Cardiac fibroblast (primary cell): ENCODE measurements at regions not wholly inside any gene's neighbourhood (a gene's known extent, or its start where the extent isn't known, plus 50 kb on each side); places are given as distances from the start of the nearest gene placed in this dataset.
"Not testable (repeated sequence)": the region's sequence is repeated elsewhere in the genome, so short reads cannot be mapped to it uniquely, and the experiment has no call there.

Experiments used
- DNase-seq, 2 donors: peaks; one replicate each; pipeline versions ENCODE4 v3.0.0 to v3.0.0-alpha.2; 2010; ENCODE audit warnings: low read depth in 2 of 2
- H3K4me3 ChIP-seq, 2 donors: replicated peaks in 1 of 2; 1 replicate in 1 of 2; 2 replicates in 1 of 2; pipeline ENCODE4 v1.5.1; 2011; ENCODE audit warnings: low read depth in 2 of 2, low read length in 2 of 2, mild to moderate bottlenecking in 2 of 2, moderate library complexity in 1 of 2
- TF ChIP-seq, protein P1 (sequence below): IDR thresholded peaks from one replicate; pipeline ENCODE4 v1.5.1; 2011; ENCODE audit warnings: low read depth, mild to moderate bottlenecking, low read length, inconsistent platforms

DNA sequence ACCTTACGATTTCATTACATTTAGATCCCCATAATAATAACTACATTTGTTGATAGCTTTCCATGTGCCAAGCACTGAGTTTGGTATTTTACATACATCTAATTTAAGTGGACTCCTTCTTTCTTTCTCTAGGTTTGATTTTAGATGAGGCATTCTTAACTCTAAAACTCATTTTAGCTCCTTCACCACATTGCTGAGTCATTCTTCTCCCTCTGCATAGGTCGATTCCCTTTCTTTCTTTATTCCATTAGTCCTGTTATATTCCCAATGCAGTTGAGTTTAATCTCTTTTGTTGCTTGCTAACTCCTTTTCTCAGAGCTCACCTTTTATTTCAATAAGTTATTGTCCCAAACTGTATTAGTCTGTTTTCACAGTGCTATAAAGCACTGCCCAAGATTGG, 329.8 kb downstream of the TAF11L14 start:
- no peak for DNase-seq
- no peak overlapping the region for H3K4me3 ChIP-seq
- TF ChIP-seq, protein P1, sequence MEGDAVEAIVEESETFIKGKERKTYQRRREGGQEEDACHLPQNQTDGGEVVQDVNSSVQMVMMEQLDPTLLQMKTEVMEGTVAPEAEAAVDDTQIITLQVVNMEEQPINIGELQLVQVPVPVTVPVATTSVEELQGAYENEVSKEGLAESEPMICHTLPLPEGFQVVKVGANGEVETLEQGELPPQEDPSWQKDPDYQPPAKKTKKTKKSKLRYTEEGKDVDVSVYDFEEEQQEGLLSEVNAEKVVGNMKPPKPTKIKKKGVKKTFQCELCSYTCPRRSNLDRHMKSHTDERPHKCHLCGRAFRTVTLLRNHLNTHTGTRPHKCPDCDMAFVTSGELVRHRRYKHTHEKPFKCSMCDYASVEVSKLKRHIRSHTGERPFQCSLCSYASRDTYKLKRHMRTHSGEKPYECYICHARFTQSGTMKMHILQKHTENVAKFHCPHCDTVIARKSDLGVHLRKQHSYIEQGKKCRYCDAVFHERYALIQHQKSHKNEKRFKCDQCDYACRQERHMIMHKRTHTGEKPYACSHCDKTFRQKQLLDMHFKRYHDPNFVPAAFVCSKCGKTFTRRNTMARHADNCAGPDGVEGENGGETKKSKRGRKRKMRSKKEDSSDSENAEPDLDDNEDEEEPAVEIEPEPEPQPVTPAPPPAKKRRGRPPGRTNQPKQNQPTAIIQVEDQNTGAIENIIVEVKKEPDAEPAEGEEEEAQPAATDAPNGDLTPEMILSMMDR, result no peak

DNA sequence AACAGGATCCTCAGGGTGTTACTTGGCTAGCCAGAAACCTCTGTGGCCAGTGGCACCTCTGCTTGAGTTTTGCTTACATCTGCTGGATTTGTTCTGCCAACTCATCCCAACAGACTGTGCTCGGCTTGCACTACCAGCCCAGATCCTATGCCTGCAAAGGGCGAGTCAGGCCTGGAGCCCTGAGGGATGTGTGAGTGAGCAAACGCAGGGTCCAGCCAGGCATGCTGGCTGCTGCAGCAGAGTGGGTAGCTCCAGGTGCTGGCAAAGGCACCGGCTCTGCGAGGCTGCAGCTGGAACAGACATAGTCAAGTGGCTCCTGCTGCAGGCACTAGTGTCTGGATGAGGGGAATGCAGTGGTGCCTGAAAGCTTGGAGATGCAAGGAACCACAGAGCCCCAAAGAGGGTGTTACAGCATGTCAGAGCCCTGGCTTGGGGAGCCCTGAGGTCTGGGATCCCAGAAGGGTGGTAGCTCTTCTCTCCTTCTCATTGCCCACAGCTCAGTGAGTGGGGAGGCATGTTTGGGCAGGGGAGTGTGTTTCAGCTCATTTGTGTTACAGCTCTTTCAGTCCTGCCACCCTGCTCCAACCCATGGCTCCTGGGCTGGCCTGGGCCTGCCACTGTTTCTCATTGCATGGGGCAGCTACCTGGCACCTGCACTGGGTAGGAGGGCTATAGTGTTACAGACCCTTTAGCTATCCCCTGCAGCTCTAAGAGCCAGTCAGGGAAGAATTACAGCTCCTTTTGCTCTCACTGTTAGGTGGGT, 332.6 kb downstream of the TAF11L14 start:
- H3K4me3 ChIP-seq, result no peak overlapping the region
- TF ChIP-seq, protein P1, result no peak
- DNase-seq, result no peak

DNA sequence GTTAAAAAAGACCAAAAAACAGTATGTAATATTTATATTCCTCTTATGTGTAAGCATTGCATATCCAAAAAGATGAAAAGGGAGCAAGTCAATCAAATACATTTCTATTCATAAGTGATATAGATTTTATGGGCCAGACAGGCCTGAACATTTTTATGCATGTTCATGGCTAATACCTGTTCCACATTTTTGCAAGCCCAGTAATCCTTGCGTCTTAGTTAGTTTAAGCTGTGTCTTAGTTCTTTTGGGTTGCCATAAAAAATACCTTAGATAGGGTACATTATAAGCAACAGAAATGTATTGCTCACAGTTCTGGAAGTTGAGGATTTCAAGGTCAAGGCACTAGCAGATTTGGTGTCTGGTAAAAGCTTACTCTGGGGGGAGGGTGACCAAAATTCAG, 342.1 kb downstream of the TAF11L14 start:
- H3K4me3 ChIP-seq, result no peak overlapping the region
- TF ChIP-seq, protein P1, result no peak
- no peak for DNase-seq

DNA sequence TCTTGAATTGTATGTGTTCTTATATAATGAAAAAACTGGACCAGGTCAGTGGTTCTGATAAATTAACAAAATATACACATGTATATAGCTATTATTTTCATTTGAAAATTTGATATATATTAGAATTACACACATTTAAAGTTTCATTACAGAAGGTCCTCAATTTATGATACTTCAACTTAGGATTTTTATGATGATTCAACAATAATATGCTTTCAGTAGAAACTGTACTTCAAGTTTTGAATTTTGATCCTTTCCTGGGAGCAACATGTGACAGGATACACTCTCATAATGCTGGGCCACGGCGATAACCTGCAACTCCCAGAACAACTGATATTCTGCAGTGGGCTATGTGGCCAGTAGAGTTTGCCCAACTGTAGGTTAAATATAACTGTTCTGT, 344.7 kb downstream of the TAF11L14 start:
- no peak for DNase-seq
- H3K4me3 ChIP-seq, result no peak overlapping the region
- TF ChIP-seq, protein P1, result no peak

DNA sequence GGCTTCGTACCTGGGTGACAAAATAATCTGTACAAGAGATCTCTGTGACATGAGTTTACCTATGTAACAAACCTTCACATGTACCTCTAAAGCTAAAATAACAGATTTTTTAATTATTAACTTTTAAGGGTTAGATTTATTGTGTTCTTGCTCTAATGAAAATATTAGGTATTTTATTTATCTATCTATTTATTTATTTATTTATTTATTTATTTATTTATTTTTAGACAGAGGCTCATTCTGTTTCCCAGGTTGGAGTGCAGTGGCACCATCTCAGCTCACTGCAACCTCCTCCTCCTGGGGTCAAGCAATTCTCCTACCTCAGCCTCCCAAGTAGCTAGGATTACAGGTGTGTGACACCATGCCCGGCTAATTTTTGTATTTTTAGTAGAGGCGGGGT, 348.4 kb downstream of the TAF11L14 start:
- DNase-seq, H3K4me3 ChIP-seq: not testable (repeated sequence)

DNA sequence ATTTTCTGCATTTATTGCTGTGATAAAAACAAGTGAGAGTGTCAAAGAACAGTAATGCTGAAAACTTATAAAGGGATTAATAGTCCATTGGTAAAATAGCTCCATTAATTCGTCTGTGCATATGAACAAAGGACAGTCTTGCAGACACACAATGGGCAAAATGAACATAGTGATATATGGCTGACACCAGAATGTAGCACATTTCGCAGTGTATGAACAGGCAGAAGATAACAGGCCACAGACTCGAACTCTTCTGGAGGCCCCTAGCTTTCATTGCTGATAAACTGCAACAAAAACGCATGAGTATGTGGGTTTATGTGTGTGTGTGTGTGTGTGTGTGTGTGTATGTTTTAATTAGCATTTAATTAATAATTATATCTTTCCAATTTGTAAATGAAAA, 354.8 kb downstream of the TAF11L14 start:
- TF ChIP-seq, protein P1, result no peak
- DNase-seq, result no peak
- H3K4me3 ChIP-seq, result no peak overlapping the region

DNA sequence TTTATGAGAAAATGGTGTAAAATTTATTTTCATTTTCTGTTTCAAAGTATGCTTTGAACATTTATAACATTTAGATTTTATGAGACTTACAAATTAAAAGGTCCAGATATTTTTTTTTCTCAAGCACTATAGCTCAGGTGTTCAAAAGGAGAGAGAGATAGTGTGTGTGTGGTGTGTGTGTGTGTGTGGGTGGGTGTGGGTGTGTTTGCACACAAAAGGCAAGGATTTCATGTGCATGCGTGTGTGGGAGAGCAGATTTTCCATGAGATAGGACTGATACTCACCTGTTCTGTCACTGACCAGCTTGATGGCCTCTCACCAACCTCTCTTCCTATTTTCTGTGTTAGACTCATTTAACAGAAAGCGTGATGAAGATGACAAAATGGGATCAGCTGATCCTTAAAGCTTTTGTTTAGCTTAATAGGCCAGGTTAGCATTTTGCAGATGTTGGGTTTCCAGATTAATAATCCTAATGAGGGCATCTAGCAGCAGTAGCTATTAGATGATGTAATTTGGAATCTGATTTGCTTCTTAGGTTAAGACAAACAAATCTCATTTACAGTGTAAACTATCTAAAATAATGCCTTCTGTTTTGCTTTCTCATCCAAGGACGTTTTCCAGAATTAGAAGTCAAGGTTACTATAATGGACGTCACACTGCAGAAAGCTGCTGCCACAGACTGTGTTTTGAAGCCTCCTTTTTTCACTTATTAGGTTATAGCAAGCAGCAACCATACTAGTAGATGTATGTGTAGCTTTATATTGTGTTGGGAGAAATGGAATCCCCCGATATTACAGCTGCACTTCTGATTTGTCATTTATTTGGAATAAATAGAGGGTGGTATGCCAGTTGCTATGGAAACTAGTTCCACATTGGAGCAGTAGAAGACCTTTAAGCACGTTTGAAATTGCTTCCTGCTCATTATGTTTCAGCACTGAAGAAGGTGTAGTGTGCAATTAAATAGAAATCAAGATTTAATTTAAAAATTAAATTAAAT, 355.6 kb downstream of the TAF11L14 start:
- TF ChIP-seq, protein P1, result no peak
- H3K4me3 ChIP-seq, result no peak overlapping the region
- no peak for DNase-seq
